Rectal smooth muscle tissue (tissue), 1 donor: ENCODE measurements at regions not wholly inside any gene's neighbourhood (a gene's known extent, or its start where the extent isn't known, plus 50 kb on each side); places are given as distances from the start of the nearest gene placed in this dataset.
"Not testable (repeated sequence)": the region's sequence is repeated elsewhere in the genome, so short reads cannot be mapped to it uniquely, and the experiment has no call there.

Source experiments
- H3K27ac ChIP-seq: one replicate; pipeline ENCODE4 v1.7.0; 2013; ENCODE audit warnings: low read depth, low read length, inconsistent platforms
- H3K27me3 ChIP-seq: one replicate; pipeline ENCODE4 v1.7.0; 2013; ENCODE audit warnings: low read length; ENCODE audit not compliant: control insufficient read depth, insufficient read depth
- H3K36me3 ChIP-seq: one replicate; pipeline ENCODE4 v1.7.0; 2013; ENCODE audit warnings: low read length; ENCODE audit not compliant: control insufficient read depth, insufficient read depth
- H3K4me1 ChIP-seq: one replicate; pipeline ENCODE4 v1.7.0; 2013; ENCODE audit warnings: low read length; ENCODE audit not compliant: control insufficient read depth, insufficient read depth
- H3K4me3 ChIP-seq: one replicate; pipeline ENCODE4 v1.7.0; 2013; ENCODE audit warnings: low read length
- H3K9ac ChIP-seq: one replicate; pipeline ENCODE4 v1.7.0; 2013; ENCODE audit warnings: low read length

DNA sequence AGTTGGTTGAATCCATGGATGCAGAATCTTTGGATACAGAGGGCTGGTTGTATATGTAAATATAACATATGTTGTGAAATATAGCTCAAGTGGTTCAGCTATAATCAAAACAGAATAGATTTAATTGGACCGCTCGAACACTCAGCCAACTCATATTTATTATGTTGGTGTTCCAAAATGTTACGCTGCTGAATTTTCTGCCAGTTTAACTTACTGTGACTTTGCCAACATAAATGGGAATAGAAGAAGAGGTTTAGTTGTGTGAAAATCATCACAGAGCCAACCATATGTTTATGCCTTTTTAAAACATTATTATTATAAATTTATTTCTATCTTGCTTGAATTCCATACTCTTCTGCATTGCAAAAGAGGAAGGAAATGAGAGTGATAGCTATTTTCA lies 178.2 kb upstream of the FBXL7 start:
- Histone ChIP-seq H3K4me1 (no peaks in the 10 kb centered on the region), H3K36me3 (no peaks in the 10 kb centered on the region), H3K4me3 (no peak overlapping the region), H3K27me3 (no peaks in the 10 kb centered on the region), H3K9ac (no peak overlapping the region), H3K27ac (no peak overlapping the region)

DNA sequence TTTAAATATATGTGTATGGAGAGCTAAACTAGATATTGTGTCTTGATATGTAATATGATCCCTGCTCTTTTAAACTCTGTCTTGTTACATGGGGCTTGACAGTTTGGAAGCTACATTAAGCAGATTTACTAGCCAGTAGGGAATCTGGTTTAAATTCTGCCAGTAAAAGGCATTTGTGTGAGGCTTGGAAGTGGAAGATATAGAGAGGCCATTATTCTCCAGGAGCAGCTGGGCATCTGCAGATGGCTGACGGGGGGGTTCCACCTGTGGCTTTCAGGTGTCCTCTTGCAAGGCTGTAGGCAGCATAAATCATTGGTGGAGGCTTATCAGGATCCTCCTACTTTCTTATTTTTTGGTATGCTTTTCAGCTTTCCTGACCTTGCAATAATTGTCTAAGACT lies 179.1 kb upstream of the FBXL7 start:
- no peaks in the 10 kb centered on the region for H3K36me3 ChIP-seq
- no peaks in the 10 kb centered on the region for H3K27me3 ChIP-seq
- H3K9ac ChIP-seq: no peak overlapping the region
- H3K4me1 ChIP-seq: no peaks in the 10 kb centered on the region
- H3K4me3 ChIP-seq: no peak overlapping the region
- no peak overlapping the region for H3K27ac ChIP-seq

DNA sequence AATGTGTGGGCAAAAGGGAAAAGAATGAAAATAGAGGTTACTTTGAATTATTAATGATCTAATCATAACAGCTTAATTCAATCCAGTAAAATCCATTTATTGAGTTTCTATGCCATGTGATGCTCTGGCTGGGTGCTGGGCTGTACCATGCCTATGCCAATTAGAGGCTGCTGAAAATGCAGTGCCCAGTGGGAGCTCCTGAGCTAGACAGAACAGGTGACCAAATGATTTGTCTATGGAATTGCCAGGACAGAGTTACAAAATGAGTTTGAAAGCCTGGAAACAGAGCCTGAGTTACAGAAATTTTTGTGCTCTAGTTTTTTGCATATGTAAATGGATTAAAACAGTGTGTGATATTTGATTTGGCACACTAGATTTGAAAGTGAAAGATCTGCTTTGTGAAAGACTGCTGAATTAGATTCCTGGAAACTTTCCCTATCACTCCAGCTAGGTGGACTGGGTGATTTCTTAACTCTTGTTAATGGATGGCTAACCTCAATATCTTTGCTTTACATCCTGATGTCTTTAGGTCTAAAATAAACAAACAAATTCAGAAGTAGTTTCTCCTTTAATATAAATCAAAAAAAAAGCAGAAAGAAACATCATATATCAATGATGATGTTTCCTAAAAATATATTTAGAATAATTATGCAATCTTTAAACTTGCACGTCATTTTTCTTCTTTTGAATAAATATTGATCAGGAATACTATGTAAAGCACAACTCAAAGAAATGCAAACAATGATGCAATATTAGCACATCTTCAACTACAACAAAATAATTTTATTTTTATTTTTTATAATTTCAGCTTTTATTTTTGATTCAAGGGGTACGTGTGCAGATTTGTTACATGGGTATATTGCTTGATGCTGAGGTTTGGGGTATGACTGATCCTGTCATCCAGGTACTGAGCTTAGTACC lies 194.8 kb upstream of the FBXL7 start:
- no peak overlapping the region for H3K27ac ChIP-seq
- no peak overlapping the region for H3K4me3 ChIP-seq
- H3K4me1 ChIP-seq: no peaks in the 10 kb centered on the region
- no peaks in the 10 kb centered on the region for H3K27me3 ChIP-seq
- no peak overlapping the region for H3K9ac ChIP-seq
- H3K36me3 ChIP-seq: no peaks in the 10 kb centered on the region

DNA sequence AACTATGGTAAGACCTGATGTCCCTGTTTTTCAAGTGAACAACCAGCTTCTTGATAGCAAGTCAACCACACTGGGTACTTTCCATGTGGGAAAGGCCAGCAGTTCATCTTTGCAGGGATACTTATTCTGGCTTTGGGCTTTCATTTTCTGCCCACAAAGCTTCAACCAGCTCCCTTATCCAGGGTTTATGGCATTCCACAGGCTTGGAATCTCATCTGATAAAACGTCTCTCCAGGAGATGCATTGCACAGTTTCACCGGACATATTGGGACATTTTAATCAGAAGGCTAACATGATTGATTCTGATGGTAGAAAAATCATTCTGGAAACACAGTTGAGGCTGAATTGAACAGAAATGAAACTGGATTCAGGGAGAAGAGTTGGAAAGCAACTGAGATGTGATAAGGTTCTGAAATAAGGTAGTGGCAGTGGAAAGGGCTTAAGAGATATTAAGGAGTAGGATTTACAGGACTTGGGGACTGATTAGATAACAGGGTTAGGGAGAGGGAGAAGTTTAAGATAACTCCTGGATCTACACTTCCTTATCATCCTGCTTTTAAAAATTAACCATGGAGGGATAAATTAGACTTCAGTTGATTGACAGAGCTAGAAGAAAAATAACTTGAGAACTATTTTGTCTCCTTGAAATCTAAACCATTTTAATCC lies 195.8 kb upstream of the FBXL7 start:
- Histone ChIP-seq H3K4me3 (no peak overlapping the region), H3K9ac (no peak overlapping the region), H3K27ac (no peak overlapping the region), H3K4me1 (no peaks in the 10 kb centered on the region), H3K36me3 (no peaks in the 10 kb centered on the region), H3K27me3 (no peaks in the 10 kb centered on the region)

DNA sequence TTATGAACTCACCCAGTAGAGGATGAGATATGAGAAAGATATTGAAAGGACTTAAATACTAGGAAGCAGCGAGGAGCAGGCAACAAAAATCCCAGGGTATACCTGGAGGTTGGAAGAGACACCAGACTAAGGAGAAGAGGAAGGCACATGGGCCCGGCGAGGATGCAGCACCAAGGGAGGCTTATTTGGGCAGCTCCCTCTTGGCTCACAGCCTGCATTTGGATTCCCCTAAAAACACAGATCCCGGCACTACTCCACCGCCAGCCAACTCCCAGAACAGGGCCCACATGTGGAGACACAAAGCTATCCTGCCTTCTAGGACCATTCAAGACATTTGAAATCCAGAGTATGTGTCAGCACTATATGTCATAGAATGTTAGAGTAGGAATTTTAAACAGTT lies 199.8 kb upstream of the FBXL7 start:
- Histone ChIP-seq H3K4me3 (no peak overlapping the region), H3K27me3 (no peaks in the 10 kb centered on the region), H3K36me3 (no peaks in the 10 kb centered on the region), H3K9ac (no peak overlapping the region), H3K27ac (no peak overlapping the region), H3K4me1 (no peaks in the 10 kb centered on the region)

DNA sequence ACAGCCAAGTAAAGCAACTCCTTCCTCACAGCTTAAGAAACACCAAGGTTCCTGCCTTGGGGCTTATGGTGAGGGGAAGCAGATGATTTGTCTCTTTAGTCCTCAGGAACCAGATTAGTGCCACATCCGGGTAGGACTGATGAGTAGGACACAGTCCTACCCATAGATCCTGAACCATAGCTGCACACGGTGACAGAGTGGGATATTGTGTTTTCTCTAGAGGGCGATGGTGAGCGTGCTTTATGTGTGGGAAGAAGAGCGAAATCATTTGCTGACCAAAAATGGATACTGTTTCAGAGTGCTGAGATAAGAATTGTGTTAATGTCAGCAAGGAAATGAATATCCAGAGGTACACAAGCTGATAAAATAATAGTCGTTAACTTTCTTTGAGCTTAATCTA lies 209.0 kb upstream of the FBXL7 start:
- Histone ChIP-seq H3K9ac (no peak overlapping the region), H3K4me3 (no peak overlapping the region), H3K4me1 (no peaks in the 10 kb centered on the region), H3K27ac (no peak overlapping the region), H3K27me3 (no peaks in the 10 kb centered on the region), H3K36me3 (no peaks in the 10 kb centered on the region)

DNA sequence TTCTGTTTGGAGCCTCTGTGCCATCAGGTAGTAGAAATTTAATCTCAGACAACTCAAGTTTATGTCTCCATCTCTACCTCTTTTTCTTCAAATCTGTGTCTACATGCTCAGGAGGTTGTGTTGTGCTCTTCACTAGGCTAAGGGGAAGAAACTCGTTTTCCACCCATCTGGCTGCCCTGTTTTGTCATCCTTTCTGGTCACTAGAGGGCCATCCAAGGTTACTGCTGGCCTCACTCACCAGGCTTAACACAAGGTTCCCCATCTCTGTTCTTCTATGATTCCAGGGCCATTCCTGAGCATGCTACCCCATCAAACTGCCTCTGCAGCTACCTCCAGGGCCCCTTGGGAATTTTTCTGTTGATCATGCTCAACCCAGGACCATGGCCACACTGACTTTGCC lies 213.3 kb upstream of the FBXL7 start:
- H3K27ac ChIP-seq: no peak overlapping the region
- no peaks in the 10 kb centered on the region for H3K4me1 ChIP-seq
- no peaks in the 10 kb centered on the region for H3K36me3 ChIP-seq
- no peak overlapping the region for H3K9ac ChIP-seq
- no peaks in the 10 kb centered on the region for H3K27me3 ChIP-seq
- no peak overlapping the region for H3K4me3 ChIP-seq

DNA sequence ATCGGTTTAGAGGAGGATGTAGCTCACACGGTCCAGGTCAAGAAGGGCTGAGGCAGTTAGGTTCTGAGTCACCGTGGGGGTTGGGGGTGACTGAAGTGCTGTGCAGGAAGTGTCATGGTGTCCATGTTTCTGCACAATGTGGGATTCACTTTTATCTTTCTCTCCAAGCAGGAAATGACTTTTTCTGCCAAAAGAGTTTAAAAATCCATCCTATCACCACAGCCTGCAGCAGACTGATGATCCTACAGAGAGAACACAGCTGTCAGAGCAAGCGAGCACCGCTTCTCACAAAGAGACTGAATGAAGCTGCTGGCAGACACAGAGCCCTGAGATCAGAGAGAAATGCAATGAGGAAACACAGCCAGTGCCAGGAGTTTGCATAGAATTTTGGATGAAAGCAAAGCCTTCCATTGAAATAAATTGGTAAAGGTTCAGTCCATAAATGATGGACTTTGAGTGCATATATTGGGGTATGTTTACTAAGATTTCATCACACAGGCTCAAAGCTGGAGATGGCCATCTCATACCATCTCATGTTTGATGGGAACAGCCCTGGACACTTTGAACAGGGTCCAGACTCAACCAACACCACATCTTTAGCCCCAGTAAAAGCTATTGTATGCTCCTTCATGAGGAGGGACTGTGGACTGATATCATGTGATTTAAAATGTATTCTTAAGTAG lies 213.9 kb upstream of the FBXL7 start:
- H3K27me3 ChIP-seq: no peaks in the 10 kb centered on the region
- no peaks in the 10 kb centered on the region for H3K4me1 ChIP-seq
- no peak overlapping the region for H3K4me3 ChIP-seq
- H3K9ac ChIP-seq: no peak overlapping the region
- H3K36me3 ChIP-seq: no peaks in the 10 kb centered on the region
- H3K27ac ChIP-seq: no peak overlapping the region

DNA sequence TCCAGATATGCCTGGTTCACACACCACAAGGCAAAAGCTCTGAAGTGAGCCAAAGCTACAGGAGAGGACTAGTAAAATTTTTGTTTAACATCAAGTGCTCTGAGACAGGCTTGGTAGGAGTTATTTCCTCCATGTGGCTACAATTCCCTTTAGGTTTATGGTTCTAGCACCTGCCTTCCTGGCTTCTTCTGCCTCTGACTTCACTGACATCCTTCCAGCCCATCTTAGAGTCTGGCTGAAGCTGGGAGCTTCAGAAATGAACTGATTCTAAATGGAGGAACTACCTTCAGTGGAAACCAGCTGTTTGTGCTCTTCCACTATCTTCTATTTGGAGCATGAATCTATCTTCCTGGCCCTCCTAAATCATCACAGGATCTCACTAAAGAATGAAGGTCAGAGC lies 215.3 kb upstream of the FBXL7 start:
- Histone ChIP-seq H3K27ac (no peak overlapping the region), H3K9ac (no peak overlapping the region), H3K36me3 (no peaks in the 10 kb centered on the region), H3K4me3 (no peak overlapping the region), H3K4me1 (no peaks in the 10 kb centered on the region), H3K27me3 (no peaks in the 10 kb centered on the region)

DNA sequence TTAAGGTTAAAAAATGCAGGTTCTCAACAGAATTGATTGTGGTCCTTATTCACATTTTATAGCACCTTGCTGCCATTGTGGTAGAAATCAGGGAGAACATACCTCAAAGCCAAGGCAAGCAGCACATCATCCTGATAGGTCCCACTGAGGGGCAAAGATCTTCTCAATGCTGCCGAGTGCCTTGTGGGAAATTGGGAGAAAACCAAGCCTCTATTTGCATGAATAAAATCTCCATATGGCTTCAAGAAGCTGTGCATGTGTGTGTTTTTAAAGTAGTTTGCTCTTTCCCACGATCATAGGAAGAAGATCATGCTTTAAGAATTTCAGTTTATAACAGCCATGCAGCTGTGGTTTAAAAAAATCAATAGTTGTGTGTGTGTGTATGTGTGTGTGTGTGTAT lies 216.9 kb upstream of the FBXL7 start:
- H3K9ac ChIP-seq: no peak overlapping the region
- H3K4me3 ChIP-seq: no peak overlapping the region
- H3K4me1 ChIP-seq: no peaks in the 10 kb centered on the region
- H3K27me3 ChIP-seq: no peaks in the 10 kb centered on the region
- H3K27ac ChIP-seq: no peak overlapping the region
- H3K36me3 ChIP-seq: no peaks in the 10 kb centered on the region

DNA sequence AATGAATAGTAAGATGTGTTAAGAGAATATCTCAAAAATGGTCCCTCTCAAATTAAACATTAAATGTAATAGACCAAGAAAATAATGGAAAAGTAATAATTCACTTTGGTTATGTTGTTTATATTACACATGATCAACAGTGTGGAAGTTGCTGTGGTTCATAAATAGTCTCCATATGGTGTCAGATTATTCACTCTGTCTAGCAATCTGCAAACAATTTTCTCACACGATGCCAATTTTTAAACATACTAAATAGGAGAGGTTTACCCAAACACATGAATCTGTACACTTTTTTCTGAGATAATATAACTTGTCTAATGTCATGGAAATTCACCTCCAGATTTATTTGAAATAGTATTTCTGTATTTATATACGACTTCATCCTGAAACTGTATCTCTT lies 217.4 kb upstream of the FBXL7 start:
- Histone ChIP-seq H3K9ac (no peak overlapping the region), H3K36me3 (no peaks in the 10 kb centered on the region), H3K4me3 (no peak overlapping the region), H3K27ac (no peak overlapping the region), H3K27me3 (no peaks in the 10 kb centered on the region), H3K4me1 (no peaks in the 10 kb centered on the region)

DNA sequence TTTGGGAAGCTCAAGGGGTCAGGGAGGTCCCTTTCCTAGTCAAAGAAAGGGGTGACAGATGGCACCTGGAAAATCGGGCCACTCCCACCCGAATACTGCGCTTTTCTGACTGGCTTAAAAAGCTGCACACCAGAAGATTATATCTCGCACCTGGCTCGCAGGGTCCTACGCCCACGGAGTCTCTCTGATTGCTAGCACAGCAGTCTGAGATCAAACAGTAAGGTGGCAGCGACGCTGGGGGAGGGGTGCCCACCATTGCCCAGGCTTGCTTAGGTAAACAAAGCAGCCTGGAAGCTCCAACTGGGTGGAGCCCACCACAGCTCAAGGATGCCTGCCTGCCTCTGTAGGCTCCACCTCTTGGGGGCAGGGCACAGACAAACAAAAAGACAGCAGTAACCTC lies 228.4 kb upstream of the FBXL7 start:
- H3K27me3 ChIP-seq, H3K9ac ChIP-seq, H3K27ac ChIP-seq, H3K36me3 ChIP-seq, H3K4me1 ChIP-seq, H3K4me3 ChIP-seq: not testable (repeated sequence)
